OCI-LY1 (cell line): ENCODE measurements at regions not wholly inside any gene's neighbourhood (a gene's known extent, or its start where the extent isn't known, plus 50 kb on each side); places are given as distances from the start of the nearest gene placed in this dataset.

Experiments
- EZH2 ChIP-seq: fragments of 200-600 bp; sonication (generic), shearing (Covaris generic); IDR thresholded peaks from 2 replicates; pipeline ENCODE4 v1.8.0; 2017; ENCODE audit warnings: borderline replicate concordance, mixed run types, mild to moderate bottlenecking, antibody characterized with exemption, low read length, moderate library complexity, mixed read lengths
- TF ChIP-seq, protein P1 (sequence below): fragments of 200-600 bp; sonication (generic), shearing (Covaris generic); IDR thresholded peaks from 2 replicates; pipeline ENCODE4 v1.5.1; 2017; ENCODE audit warnings: mild to moderate bottlenecking, antibody characterized with exemption, low read length, moderate library complexity, mixed read lengths

DNA sequence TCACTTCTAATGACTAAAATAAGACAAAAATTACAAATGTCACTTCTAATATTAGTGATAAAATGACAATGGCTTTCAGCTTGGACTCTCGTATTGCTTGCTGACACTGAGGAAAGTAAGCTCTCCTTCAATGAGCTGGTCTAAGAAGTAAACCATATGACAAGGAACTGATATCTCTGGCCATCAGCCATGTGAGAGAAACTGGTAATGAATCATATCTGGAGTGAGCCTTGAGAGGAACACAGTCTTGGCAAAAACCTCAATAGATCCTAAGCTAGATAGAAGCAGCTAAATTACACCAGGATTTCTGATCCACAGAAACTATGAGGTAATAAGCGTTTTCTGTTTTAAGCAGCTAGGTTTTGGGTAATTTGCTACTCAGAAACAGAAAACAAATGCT lies 1575.1 kb downstream of the OTOL1 start:
- TF ChIP-seq, protein P1, sequence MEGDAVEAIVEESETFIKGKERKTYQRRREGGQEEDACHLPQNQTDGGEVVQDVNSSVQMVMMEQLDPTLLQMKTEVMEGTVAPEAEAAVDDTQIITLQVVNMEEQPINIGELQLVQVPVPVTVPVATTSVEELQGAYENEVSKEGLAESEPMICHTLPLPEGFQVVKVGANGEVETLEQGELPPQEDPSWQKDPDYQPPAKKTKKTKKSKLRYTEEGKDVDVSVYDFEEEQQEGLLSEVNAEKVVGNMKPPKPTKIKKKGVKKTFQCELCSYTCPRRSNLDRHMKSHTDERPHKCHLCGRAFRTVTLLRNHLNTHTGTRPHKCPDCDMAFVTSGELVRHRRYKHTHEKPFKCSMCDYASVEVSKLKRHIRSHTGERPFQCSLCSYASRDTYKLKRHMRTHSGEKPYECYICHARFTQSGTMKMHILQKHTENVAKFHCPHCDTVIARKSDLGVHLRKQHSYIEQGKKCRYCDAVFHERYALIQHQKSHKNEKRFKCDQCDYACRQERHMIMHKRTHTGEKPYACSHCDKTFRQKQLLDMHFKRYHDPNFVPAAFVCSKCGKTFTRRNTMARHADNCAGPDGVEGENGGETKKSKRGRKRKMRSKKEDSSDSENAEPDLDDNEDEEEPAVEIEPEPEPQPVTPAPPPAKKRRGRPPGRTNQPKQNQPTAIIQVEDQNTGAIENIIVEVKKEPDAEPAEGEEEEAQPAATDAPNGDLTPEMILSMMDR: no peak
- no peak for TF ChIP-seq EZH2
